ENCODE measurements at regions not wholly inside any gene's neighbourhood (a gene's known extent, or its start where the extent isn't known, plus 50 kb on each side); places are given as distances from the start of the nearest gene placed in this dataset.

DNA sequence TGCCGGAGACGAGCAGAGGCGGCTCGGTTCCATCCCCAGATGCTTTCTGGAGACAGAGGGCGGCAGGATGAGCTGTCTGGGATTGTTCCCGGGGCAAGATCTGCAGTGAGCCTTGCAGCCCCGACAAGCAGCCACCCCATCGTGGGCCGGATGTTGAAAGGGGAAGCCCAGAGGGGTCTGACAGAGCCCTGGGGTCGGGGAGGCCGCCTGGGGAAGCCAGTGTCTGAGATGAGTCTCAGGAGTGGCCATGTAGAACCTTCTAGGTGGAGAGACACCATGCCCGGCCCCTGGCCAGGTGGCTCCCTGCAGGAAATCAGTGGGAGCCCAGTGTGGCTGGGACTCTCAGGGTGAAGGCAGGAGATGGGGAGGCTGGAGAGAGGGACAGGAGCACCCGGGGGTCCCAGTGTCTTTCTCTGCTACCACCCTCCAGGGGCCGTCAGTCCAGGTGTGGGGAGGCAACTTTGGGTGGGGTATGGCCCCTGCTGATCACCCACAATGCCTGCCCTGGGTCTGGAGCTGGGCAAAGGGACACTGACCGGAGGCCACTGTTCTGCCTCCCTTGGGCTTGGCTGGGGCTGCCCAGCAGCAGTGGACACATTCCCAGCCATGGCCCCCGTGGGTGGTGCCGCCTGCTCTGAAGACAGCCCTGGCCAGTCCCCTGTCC, 128.3 kb upstream of the HS6ST1 start:
- TF ChIP-seq CTCF (IDR thresholded peaks at IDR 0.05; ENCODE audit: extremely low read depth in 1 of 2, insufficient read depth in 1 of 2, low read depth in 1 of 2, low read length in 2 of 2) (no peak), EZH2 (IDR thresholded peaks at IDR 0.05; ENCODE audit: borderline replicate concordance, low read depth, low read length, severe bottlenecking) (no peak), JUN (IDR thresholded peaks at IDR 0.05; ENCODE audit: borderline replicate concordance, insufficient read depth, insufficient read length, low read depth) (no peak), MYC (IDR thresholded peaks at IDR 0.05; ENCODE audit: low read depth, low read length) (no peak), POLR2A (IDR thresholded peaks at IDR 0.05; ENCODE audit: low read depth, low read length) (no peak)
- TF ChIP-seq, protein P1, sequence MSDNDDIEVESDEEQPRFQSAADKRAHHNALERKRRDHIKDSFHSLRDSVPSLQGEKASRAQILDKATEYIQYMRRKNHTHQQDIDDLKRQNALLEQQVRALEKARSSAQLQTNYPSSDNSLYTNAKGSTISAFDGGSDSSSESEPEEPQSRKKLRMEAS (IDR thresholded peaks at IDR 0.05; ENCODE audit: insufficient read depth, insufficient read length): no peak
